ENCODE measurements at regions not wholly inside any gene's neighbourhood (a gene's known extent, or its start where the extent isn't known, plus 50 kb on each side); places are given as distances from the start of the nearest gene placed in this dataset.

DNA sequence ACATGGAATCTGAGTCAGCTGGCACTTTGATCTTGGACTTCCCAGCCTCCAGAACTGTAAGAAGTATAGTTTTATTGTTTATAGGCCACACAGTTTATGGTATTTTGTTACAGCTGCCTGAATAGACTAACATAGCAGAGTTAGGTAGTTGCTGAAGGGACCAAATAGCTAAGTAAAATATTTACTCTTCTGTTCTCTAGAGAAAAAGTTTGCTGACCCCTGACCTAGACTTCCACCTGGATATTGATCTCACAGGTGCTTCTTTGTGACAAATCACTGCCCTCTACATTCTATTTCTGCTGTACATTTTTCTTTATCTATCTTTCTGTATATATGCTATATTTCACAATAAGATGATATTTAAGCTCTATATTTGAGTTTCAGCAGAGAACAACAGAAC lies 212.5 kb downstream of the CSNK2A3 start:
- no peak for DNase-seq (ENCODE audit: low read depth in 2 of 2)

GRCh38 chr11:11137339-11137738 lies 215.7 kb downstream of the CSNK2A3 start:
- DNase-seq (ENCODE audit: low read depth in 2 of 2), result no peak

DNA sequence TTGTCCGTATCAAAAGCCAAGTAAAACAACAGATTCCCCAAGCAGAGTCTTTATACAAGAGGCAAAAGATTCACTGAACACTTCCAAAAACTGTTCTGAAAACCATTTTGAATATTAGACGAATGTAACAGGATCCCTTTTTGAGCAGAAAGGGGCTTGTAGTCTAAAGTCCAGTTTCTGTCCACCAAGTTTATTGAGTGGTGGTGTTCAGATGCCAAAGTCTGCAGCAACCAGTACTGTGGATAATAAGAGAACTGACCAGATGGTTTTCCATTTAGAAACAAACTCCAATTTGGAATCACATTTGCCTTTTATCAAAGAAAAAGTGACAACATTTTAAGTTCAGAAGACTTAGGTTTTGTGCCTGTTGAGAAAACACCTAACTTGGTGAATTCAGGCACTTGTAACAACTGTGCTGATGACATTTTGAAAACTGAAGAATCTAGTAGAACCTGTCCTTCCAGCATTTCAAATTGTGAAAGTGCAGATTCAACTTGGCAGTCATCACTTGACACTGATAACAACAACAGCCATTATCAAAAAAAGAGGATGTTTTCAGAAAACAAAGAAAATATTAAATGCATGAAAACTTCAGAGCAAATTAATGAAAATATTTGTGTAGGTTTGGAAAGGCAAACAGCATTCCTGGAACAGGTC lies 217.1 kb downstream of the CSNK2A3 start:
- no peak for DNase-seq (ENCODE audit: low read depth in 2 of 2)

DNA sequence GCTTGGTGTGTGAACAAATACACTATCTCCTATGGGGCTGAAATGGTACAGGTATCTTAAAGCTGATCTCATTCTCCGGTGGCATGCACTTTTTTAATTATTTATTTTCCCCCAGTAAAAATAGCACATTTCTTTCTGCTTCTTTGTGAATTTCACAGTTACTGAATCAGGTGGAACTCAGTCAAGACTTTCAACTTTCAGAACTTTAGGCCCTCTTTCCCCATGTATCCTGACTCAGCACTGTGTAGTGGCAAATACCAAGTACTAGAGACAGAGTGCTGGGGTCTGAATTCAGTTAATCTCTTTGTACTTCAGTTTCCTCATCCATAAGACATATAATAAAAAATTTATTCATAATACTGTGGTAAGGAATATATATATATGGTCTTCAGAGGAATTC lies 223.9 kb downstream of the CSNK2A3 start:
- no peak for DNase-seq (ENCODE audit: low read depth in 2 of 2)

DNA sequence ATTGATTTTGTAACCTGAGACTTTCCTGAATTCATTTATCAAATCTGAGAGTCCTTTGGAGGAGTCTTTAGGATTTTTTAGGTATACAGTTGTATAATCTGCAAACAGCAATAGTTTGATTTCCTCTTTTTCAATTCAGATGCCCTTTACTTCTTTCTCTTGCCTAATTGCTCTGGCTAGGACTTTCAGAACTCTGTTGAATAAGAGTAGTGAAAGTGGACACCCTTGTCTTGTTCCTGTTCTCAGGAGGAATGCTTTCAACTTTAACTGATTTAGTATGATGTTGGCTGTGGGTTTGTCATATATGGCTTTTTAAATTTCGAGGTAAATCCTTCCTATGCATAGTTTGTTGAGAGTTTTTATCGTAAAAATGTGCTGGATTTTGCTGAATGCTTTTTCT lies 227.4 kb downstream of the CSNK2A3 start:
- no peak for DNase-seq (ENCODE audit: low read depth in 2 of 2)

GRCh38 chr11:11122749-11123148 lies 230.3 kb downstream of the CSNK2A3 start:
- DNase-seq (ENCODE audit: low read depth in 2 of 2), result no peak

DNA sequence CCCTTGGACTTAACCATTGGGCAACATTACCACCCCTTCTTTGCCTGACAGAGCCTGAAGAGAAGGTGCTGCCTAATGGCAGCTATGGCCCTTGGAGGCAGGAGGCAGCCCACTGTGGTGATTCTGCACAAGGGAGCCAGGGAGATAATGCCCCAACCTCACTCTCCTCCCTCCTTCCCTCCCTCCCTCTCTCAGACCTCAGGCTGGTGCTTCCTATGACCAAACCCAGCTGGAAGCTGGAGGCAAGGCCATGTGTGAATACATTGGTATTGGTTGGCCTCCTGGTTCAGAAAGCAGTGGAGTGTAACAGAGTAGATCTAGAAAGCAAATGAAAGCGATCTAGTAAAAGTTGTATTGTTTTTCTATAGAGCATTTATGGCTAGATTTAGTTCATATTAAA lies 233.1 kb downstream of the CSNK2A3 start:
- DNase-seq (ENCODE audit: low read depth in 2 of 2), result no peak

- no peak for DNase-seq (ENCODE audit: low read depth in 2 of 2)
Observed at GRCh38 chr11:11117730-11118129, 235.3 kb downstream of the CSNK2A3 start.

DNA sequence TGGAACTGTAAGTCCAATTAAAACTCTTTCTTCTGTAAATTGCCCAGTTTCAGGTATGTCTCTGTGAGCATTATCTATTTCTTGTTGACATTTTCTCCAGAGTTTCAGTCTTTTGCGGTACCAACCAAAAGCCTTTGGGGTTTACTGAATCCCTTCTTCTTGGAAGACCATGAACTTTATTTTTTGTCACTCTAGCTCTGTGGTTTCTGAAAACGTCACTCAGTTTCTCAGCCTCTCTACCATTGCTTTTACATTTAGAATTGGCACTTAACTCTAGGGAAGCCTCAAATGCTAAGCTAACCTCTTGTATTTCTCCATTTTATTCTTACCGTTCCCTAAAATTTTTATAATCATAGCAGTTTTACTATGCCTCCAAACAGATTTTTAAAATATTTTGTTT lies 237.6 kb downstream of the CSNK2A3 start:
- DNase-seq (ENCODE audit: low read depth in 2 of 2), result no peak

DNA sequence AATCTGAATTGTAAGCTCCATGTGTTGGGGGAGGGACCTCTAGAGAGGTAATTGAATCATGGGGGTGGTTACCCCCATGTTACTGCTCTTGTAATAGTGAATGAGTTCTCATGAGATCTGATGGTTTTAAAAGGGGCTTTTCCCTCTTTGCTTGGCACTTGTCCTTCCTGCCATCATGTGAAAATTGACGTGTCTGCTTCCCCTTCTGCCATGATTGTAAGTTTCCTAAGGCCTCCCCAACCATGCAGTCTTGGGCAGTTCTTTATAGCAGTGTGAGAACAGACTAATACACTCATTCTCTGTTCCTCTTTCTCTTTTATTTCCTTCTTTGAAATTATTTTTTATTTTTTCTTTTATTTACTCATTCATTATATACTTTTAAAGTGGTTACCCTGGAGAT lies 239.4 kb downstream of the CSNK2A3 start:
- DNase-seq (ENCODE audit: low read depth in 2 of 2), result no peak

GRCh38 chr11:11108026-11108425 lies 245.0 kb downstream of the CSNK2A3 start:
- DNase-seq (ENCODE audit: low read depth in 2 of 2), result no peak

- no peak for DNase-seq (ENCODE audit: low read depth in 2 of 2)
Observed at GRCh38 chr11:11107076-11107723, 245.8 kb downstream of the CSNK2A3 start.

DNA sequence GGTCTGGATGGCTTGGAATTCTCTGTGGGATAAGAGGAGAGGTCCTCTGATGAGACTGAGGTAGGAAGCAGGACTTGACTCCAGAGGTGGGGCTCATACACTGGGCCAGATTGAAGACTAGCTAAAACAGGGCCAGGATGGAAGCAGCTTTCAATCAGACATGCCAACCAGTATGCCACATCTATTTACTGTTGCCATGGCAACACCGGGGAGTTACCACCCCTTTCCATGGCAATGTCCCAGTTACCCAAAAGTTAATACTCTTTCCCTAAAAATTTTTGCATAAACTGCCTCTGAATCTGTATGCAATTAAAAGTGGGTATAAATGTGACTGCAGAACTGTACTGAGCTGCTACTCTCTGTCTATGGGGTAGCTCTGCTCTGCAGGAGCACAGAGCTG lies 247.5 kb upstream of the ZBED5 start:
- DNase-seq (ENCODE audit: low read depth in 2 of 2), result no peak

GRCh38 chr11:11095831-11096723 lies 238.2 kb upstream of the ZBED5 start:
- no peak for DNase-seq (ENCODE audit: low read depth in 2 of 2)

- DNase-seq (ENCODE audit: low read depth in 2 of 2), result no peak
Observed at GRCh38 chr11:11090495-11090894, 232.6 kb upstream of the ZBED5 start.

DNA sequence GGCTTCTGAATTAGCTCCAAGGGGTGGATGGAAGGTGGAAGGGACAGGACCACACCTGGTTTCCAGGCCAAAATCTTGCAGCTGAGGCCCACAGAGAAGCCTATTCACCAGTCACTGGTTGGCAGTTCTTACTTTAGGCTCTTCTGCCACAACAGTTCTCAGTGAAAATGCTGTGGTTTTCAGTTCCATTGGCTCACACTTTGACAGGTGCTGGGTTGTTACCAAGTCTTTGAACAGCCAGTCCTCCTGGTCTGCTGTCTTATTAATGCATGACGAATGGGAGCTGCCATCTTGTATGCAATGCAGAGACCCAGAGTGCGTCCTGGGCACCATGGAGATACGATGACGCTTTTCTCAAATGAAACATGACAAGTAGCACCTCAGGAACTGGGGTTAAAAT lies 232.0 kb upstream of the ZBED5 start:
- DNase-seq (ENCODE audit: low read depth in 2 of 2), result no peak

DNA sequence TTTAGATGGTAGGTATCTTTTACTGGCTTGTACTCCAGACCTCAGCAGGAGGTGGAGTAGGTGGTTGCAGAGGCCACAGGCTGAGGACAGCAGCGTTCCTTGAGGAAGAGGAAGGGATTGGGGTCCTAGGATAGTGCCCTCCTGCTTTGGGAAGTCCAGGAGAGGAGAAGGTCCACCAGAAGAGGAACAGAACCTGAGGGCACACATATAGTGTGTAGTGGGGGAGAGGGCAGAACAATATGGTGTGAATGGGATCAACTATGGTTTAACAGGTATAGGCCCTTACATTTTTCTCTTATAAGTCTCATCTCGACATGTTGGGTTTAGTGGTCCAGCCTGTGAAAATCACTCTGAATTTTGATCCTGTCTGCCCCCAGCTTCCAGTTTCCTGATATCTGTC lies 229.1 kb upstream of the ZBED5 start:
- DNase-seq (ENCODE audit: low read depth in 2 of 2), result no peak

- no peak for DNase-seq (ENCODE audit: low read depth in 2 of 2)
Observed at GRCh38 chr11:11085580-11085979, 227.7 kb upstream of the ZBED5 start.

GRCh38 chr11:11084337-11084736 lies 226.5 kb upstream of the ZBED5 start:
- DNase-seq (ENCODE audit: low read depth in 2 of 2), result no peak

- no peak for DNase-seq (ENCODE audit: low read depth in 2 of 2)
Observed at GRCh38 chr11:11083441-11083840, 225.6 kb upstream of the ZBED5 start.

- DNase-seq (ENCODE audit: low read depth in 2 of 2), result no peak
Observed at GRCh38 chr11:11082646-11083045, 224.8 kb upstream of the ZBED5 start.

- no peak for DNase-seq (ENCODE audit: low read depth in 2 of 2)
Observed at GRCh38 chr11:11081776-11082175, 223.9 kb upstream of the ZBED5 start.

- no peak for DNase-seq (ENCODE audit: low read depth in 2 of 2)
Observed at GRCh38 chr11:11081288-11081687, 223.4 kb upstream of the ZBED5 start.
